C4-2B (cell line): ENCODE measurements at regions not wholly inside any gene's neighbourhood (a gene's known extent, or its start where the extent isn't known, plus 50 kb on each side); places are given as distances from the start of the nearest gene placed in this dataset.

ENCODE experiments used
- H3K27ac ChIP-seq: fragments of 450-650 bp; 2 replicates; pipeline ENCODE4 v1.5.1; 2017
- CTCF ChIP-seq: fragments of 450-650 bp; conservative IDR thresholded peaks from 2 replicates; pipeline ENCODE4 v1.5.1; 2017; ENCODE audit warnings: mild to moderate bottlenecking
- ZFX ChIP-seq: fragments of 450-650 bp; IDR thresholded peaks from 2 replicates; pipeline ENCODE4 v1.6.1; 2017

DNA sequence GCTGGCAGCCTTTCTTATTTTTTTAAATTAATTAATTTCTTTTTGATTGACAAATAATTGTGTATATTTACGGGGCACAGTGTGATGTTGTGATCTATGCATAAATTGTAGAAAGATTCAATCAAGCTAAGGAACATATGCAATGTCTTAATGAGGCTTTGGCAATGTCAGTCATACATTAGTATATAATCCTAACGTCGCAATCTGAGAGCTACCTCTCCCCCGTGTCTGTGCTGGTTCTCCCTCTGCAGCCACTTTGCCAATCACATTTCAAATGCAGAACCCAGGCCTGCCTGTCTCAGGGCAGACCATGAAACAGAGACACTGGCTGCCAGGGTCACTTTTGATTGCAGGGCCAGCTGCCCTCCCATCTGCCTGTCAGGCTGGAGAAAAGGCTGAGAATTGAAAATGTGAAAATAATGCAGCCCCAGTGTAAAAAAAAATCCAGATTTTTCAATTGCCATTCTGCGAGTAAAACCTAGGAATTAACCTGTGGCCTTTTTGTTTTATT is 56.3 kb downstream of the SLC24A2 start:
- TF ChIP-seq CTCF (no peak), ZFX (no peak)
- H3K27ac ChIP-seq: no peak overlapping the region

GRCh38 chr9:19728101-19728500 is 60.7 kb downstream of the SLC24A2 start:
- TF ChIP-seq ZFX: no peak
- no peak for TF ChIP-seq CTCF
- no peak overlapping the region for H3K27ac ChIP-seq

DNA sequence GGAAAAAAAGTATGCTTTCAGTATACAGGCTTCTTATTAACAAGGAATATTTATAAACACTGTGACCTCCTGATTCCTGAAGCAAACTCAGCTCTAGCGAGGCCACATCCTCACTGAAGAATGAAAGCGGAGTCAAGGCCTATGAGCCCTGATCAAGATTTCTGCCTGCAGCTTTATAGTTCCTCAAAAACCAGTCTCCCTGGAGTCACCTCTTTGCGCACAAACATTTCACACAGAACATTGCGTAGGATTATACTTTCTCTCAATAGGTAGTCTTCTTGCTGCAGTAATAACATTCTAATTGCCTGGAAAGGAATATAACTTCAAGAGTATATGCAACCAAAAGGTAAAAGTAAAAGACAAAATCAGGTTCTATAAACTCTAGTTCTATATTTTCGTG is 62.9 kb downstream of the SLC24A2 start:
- H3K27ac ChIP-seq: no peak overlapping the region
- TF ChIP-seq CTCF (no peak), ZFX (no peak)

- TF ChIP-seq ZFX: no peak
- no peak for TF ChIP-seq CTCF
- H3K27ac ChIP-seq: no peak overlapping the region
Observed at GRCh38 chr9:19720377-19720776, 68.5 kb downstream of the SLC24A2 start.

DNA sequence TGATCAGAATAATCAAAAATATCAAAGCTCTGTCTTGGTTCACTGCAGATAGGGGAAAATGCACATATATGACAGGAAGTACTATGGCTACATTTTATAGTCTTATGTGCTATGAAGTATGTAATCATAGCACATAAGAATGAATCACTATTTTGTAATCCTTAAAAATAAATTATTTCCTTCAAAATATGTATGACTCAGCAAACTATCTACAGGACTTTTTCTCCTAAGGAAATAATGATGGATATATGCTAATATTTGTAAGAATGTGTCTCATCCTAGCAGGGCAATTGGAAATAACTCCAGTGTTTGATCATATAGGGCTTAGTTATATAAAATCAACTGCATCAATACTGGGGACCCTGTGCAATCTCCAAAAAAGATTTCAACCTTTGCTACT is 85.1 kb downstream of the SLC24A2 start:
- H3K27ac ChIP-seq: no peak overlapping the region
- no peak for TF ChIP-seq ZFX
- no peak for TF ChIP-seq CTCF

DNA sequence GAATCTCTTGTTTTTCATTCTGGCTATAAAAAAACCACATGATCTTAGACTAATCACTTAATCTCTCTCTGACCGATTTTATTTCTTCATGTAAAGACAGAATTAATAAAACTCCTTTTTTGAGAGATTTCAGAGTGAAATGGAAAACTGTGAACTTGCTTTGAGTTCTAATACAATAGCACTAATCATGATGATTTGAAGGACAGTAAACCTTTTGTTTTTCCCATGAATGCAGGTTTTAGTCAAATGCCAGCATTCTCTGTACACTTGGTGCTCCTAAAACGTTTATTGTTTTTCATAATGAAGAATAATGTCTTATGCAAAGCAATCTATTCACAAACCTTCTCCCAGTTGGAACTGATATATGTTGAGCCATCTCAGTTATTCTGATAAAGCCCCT is 86.8 kb downstream of the SLC24A2 start:
- no peak overlapping the region for H3K27ac ChIP-seq
- TF ChIP-seq ZFX (no peak), CTCF (no peak)

GRCh38 chr9:19701274-19701673 is 87.6 kb downstream of the SLC24A2 start:
- TF ChIP-seq ZFX (no peak), CTCF (no peak)
- H3K27ac ChIP-seq: no peak overlapping the region
